ENCODE measurements at regions not wholly inside any gene's neighbourhood (a gene's known extent, or its start where the extent isn't known, plus 50 kb on each side); places are given as distances from the start of the nearest gene placed in this dataset.

- no peak overlapping the region for H3K4me3 Mint-ChIP-seq
- H3K36me3 ChIP-seq (ENCODE audit: control insufficient read depth, insufficient read depth, low read length), result no peaks in the 10 kb centered on the region
- H3K27me3 ChIP-seq (ENCODE audit: control insufficient read depth, insufficient read depth, low read length, poor library complexity, severe bottlenecking), result no peaks in the 10 kb centered on the region
- no peak for TF ChIP-seq CTCF (conservative IDR thresholded peaks at IDR 0.05)
- H3K36me3 Mint-ChIP-seq (ENCODE audit: low read depth), result no peaks in the 10 kb centered on the region
- WGBS, 2 experiments (ENCODE audit: insufficient coverage in 1 of 2, insufficient read length in 1 of 2), result 100% methylated on average over 1 of the region's 1 CpG; no CpG with 5 or more reads in 1 of the 2 experiments
- H3K27me3 Mint-ChIP-seq (ENCODE audit: insufficient read depth), result peaks cover 28% of the 10 kb centered on the region
- H3K27ac Mint-ChIP-seq, result no peak overlapping the region
- no peak overlapping the region for H3K27ac ChIP-seq (ENCODE audit: low read depth, low read length)
- no peaks in the 10 kb centered on the region for H3K9me3 Mint-ChIP-seq
- H3K9ac ChIP-seq (ENCODE audit: extremely low read depth, low read length, poor library complexity, severe bottlenecking), result no peak overlapping the region
- no peak for DNase-seq
- H3K4me1 Mint-ChIP-seq, result peaks cover 11% of the 10 kb centered on the region
- H3K9me3 ChIP-seq (ENCODE audit: control insufficient read depth, low read length), result no peaks in the 10 kb centered on the region
- no peak overlapping the region for H3K4me3 ChIP-seq (ENCODE audit: low read length)
- no peaks in the 10 kb centered on the region for H3K4me1 ChIP-seq (ENCODE audit: control insufficient read depth, insufficient read depth, low read length)
These were observed 126.4 kb upstream of the SLC10A2 start for GRCh38 chr13:103192511-103193135.

- Histone ChIP-seq H3K4me3 (ENCODE audit: low read length) (no peak overlapping the region), H3K27ac (ENCODE audit: low read depth, low read length) (no peak overlapping the region), H3K27me3 (ENCODE audit: control insufficient read depth, insufficient read depth, low read length, poor library complexity, severe bottlenecking) (peaks cover 4% of the 10 kb centered on the region), H3K36me3 (ENCODE audit: control insufficient read depth, insufficient read depth, low read length) (no peaks in the 10 kb centered on the region), H3K4me1 (ENCODE audit: control insufficient read depth, insufficient read depth, low read length) (no peaks in the 10 kb centered on the region), H3K9me3 (ENCODE audit: control insufficient read depth, low read length) (no peaks in the 10 kb centered on the region), H3K9ac (ENCODE audit: extremely low read depth, low read length, poor library complexity, severe bottlenecking) (no peak overlapping the region)
- no peak for TF ChIP-seq CTCF (conservative IDR thresholded peaks at IDR 0.05)
- DNase-seq, result no peak
- H3K4me1 Mint-ChIP-seq, result peaks cover 15% of the 10 kb centered on the region
- H3K27ac Mint-ChIP-seq, result no peak overlapping the region
- H3K36me3 Mint-ChIP-seq (ENCODE audit: low read depth), result no peaks in the 10 kb centered on the region
- 83% methylated on average over 1 of the region's 1 CpG; no CpG with 5 or more reads in 1 of the 2 experiments for WGBS, 2 experiments (ENCODE audit: insufficient coverage in 1 of 2, insufficient read length in 1 of 2)
- H3K9me3 Mint-ChIP-seq, result no peaks in the 10 kb centered on the region
- H3K27me3 Mint-ChIP-seq (ENCODE audit: insufficient read depth), result peaks cover 19% of the 10 kb centered on the region
- H3K4me3 Mint-ChIP-seq, result no peak overlapping the region
These were observed 124.6 kb upstream of the SLC10A2 start for GRCh38 chr13:103190841-103191240.

GRCh38 chr13:103188713-103189326 is 122.6 kb upstream of the SLC10A2 start:
- Histone ChIP-seq H3K4me3 (ENCODE audit: low read length) (no peak overlapping the region), H3K36me3 (ENCODE audit: control insufficient read depth, insufficient read depth, low read length) (no peaks in the 10 kb centered on the region), H3K27me3 (ENCODE audit: control insufficient read depth, insufficient read depth, low read length, poor library complexity, severe bottlenecking) (peaks cover 9% of the 10 kb centered on the region), H3K4me1 (ENCODE audit: control insufficient read depth, insufficient read depth, low read length) (no peaks in the 10 kb centered on the region), H3K27ac (ENCODE audit: low read depth, low read length) (no peak overlapping the region), H3K9ac (ENCODE audit: extremely low read depth, low read length, poor library complexity, severe bottlenecking) (no peak overlapping the region), H3K9me3 (ENCODE audit: control insufficient read depth, low read length) (no peaks in the 10 kb centered on the region)
- no peak for DNase-seq
- Mint-ChIP-seq H3K9me3 (no peaks in the 10 kb centered on the region), H3K4me3 (no peak overlapping the region), H3K27ac (no peak overlapping the region), H3K4me1 (peaks cover 15% of the 10 kb centered on the region), H3K36me3 (ENCODE audit: low read depth) (no peaks in the 10 kb centered on the region), H3K27me3 (ENCODE audit: insufficient read depth) (peaks cover 15% of the 10 kb centered on the region)
- peak; percentile 88 for TF ChIP-seq CTCF (conservative IDR thresholded peaks at IDR 0.05)
- 75% methylated on average over 2 of the region's 3 CpGs; no CpG with 5 or more reads in 1 of the 2 experiments for WGBS, 2 experiments (ENCODE audit: insufficient coverage in 1 of 2, insufficient read length in 1 of 2)

Data from endodermal cell (in vitro differentiated cells).